GM18498 (cell line): ENCODE measurements at regions not wholly inside any gene's neighbourhood (a gene's known extent, or its start where the extent isn't known, plus 50 kb on each side); places are given as distances from the start of the nearest gene placed in this dataset.

ENCODE experiments used
- ATAC-seq: cut with Tn5 transposase; IDR thresholded peaks from one replicate; pipeline ENCODE4 v1.9.1; 2021; ENCODE audit warnings: mild to moderate bottlenecking, moderate library complexity; ENCODE audit not compliant: unreplicated experiment

DNA sequence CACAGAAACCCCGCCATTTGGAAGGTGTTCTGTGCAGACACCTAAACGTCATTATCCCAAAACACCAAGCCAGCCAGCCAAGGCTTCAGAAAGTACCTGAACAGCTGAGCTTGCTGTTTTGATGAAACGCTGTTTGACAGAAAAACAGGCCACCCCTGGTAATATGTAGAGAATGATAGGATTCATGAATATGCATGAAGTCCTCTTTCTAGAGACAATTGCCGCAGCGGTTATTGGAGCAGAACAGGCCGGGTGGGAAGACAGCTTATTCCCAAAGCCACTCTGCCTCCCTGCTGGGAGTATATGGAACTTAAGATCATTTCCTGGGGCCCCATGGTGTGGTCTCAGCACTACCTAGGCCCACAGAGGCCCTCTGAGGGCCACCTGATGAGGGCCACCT, 229.5 kb downstream of the UQCRFS1 start:
- no peak for ATAC-seq

DNA sequence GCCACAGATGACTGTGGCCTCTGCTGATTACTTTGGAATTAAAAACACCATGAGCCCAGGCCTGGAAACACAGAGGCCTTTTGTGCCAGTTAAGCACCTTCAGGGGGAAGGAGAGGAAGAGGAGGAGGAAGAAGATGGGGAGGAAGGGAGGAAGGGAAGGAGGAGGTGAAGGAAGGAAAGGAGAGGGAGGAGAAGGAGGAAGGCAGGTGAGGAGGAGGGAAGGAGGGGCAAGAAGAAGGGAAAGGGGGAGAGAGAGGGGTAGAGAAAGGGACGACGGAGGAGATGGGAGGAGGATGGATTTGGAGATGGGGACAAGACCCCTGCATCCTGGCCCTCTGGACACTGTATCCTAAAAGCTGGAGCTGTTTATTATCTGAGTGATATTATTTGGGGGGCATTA, 231.0 kb downstream of the UQCRFS1 start:
- no peak for ATAC-seq

DNA sequence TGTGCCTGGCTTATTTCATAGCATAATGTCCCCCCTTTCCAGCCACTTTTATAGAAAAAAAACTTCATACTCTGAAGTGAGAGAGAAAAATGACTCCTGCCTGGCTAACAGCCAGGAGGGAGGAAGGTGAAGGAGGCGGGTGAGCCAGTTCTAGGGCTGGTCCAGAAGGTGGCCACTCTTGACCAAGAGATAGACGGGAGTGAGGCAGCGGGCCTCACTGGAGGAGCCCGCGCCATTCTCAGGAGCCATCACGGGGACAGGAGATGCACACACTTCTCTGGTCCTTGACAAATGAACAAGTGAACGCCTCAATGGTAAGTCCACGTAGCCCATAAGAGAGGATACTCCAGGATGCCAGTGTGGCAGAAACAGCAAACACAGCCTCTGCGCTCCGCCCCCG, 231.4 kb downstream of the UQCRFS1 start:
- ATAC-seq: no peak

DNA sequence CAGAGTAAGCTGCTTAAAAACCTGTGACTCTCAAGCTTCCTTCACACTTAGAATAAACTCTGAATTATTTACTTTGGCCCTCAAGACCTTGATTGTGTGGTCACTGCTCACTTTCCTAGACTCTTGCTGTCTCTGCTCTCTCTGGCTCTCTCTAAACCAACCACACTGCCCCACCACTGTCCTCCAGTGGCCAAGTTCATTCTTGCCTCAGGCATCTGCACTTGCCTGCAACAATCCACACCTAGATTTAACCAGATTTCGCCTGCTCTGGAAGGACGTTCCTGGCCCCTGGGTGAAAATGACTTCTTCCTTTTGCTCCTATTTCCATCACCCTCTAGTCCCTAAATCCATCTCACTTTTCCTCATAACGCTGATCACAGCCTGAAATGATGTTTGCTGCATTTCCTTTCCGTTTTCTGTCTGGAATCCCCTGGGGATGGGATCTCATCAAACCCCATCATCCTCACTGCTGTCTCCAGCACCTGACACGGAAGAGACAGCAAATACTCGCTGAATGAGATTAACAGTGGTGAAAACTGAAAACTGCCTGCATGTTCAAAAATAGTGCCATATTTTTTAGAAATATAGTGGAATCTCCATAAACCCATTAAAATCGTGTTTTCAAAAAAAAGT, 232.6 kb downstream of the UQCRFS1 start:
- ATAC-seq: no peak

DNA sequence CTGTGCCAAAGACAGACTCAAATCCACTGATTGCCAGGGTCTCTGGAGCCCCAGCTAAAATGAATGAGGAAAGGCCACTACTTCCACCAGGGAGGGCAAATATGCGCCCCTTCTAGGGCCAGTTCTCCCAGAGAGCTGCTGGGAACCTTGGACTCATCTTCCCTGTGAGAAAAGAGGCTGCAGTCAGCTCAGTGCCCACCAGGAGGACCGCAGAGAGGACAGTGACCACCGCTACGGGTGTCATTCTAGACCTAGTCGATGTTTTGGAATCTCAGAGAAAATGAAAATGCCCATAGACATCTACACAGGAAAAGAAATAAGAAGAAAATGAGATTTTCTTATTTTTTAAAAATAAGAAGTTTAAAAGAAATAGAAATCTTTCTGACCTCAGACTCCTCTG, 235.1 kb downstream of the UQCRFS1 start:
- no peak for ATAC-seq

DNA sequence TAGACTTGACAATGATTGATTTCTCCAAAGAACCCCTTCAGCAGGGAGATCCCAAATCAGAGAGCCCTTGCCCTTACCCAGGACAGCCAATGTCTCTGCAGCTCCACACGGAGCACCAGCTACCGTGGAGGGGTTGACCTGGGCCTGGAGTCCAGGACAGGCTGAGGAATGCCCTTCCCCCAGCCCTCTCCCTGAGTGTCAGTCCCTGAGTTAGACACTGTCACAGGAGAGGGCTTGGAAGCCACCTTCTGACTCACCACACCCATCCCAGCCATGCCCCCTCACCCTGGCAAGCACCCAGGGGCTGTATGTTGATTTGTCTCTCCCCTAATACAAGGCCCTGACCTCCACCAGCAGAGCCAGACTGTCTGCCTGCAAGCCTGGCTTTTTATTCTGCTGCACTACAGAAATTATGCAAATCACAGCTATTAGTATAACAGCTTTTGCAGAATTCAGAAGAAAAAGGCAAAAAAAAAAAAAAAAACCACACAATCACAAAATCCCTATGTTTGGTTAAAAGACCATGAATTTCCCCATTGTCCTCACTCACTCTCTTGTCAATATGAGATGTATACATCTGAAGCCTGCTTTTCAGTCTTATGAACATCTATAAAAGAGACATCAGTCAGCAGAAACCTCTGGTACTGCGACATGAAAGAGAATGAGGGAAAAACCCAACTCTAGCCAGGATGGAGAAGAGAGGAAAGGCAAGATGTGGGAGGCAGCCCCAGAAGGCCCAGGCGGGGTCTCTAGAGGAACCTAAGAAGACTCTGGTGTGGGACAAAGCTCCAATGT, 240.7 kb downstream of the UQCRFS1 start:
- ATAC-seq: no peak

DNA sequence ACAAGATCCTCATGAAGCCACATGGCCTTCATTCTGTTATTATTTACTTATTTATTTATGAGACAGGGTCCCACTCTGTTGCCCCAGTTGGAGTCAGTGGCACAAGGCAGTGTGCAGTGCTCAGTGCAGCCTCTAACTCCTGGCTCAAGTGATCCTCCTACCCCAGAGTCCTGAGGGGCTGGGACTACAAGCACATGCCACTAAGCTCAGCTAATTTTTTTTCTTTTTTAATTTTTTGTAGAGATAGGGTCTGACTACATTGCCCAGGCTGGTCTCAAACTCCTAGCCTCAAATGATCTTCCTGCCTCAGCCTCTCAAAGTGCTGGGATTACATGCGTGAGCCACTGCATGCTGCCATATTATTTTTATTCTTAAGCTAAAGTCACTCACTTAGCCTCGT, 241.4 kb downstream of the UQCRFS1 start:
- no peak for ATAC-seq

DNA sequence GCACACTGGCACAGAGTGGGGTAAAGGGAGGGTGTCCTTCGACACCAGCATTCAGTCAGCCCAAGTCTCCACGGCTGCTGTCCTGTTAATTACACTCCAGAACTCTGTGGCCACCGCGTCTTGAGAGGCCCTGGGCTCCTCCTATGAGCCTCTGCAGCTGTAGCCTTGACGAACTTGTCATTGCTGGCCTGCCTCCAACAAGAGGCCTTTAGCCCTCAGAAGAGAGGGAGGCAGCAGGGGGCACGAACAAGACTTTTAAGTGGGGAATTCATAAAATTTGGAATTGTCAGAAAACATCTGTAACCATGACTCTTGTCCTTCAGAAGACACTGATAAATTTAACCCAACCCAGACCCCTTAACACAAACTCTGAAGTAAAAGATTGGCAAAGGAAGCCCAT, 241.9 kb downstream of the UQCRFS1 start:
- ATAC-seq: no peak

DNA sequence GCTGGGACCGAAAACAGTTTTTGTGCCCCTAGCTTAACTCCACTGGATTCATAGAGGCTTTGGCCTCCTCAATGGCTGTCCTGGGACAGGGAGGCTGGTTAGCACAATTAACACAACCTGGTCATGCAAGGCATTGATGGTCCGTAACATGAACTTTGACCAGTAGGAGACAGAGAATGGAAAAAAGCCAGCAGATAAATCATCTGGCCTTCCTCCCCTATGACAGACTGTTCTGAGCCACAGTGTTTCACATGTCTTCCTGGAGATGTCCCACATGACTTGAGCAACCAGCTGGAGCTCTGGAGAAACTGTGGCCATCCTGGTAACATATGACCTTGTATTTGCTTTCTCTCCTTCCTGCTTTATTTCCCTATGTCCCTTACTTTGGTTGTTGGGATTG, 244.2 kb downstream of the UQCRFS1 start:
- no peak for ATAC-seq

DNA sequence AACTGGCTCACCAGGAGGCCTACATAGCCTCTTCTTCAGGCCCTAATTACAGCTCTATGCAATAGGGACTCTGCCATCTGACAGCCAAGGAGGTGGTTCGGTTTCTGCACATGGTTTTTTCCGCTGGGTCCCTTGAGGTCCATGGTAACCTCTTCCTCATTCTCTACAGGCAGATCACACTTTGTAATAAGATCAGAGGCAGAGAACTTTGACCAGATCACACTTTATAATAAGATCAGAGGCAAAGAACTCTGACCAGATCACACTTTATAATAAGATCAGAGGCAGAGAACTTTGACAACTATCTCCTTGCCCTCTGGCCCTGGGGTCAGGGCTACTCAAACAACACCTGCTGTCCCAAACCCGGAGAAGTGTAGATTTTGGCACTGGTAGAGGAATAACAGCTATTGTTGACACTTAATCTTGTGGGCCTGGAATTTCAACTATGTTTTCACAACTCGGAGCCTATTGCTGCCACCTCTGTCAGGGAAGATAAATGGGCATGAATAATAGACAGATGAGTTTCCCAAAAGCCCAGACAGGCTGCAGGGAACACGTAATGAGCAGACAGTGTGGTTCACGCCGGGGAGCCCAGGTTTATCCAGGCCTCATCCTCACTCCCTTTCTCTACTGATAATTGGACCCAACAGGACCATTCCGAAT, 246.1 kb downstream of the UQCRFS1 start:
- no peak for ATAC-seq

DNA sequence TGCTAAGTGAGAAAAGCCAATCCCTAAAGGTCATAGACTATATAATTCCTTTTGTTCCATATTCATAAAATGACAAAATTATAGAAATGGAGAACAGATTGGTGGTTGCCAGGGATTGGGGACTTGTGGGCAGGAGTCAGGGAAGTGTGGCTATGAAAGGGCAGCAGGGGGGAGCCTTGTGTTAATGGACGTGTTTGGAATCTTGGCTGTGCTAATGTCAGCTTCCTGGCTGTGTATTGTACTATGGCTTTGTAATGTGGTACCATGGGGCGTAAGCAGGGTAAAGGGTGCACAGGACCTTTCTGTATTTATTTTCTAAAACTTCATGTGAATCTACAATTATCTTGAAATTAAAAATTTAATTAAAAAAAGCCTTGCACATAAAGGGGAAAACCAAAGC, 248.5 kb downstream of the UQCRFS1 start:
- ATAC-seq: no peak

DNA sequence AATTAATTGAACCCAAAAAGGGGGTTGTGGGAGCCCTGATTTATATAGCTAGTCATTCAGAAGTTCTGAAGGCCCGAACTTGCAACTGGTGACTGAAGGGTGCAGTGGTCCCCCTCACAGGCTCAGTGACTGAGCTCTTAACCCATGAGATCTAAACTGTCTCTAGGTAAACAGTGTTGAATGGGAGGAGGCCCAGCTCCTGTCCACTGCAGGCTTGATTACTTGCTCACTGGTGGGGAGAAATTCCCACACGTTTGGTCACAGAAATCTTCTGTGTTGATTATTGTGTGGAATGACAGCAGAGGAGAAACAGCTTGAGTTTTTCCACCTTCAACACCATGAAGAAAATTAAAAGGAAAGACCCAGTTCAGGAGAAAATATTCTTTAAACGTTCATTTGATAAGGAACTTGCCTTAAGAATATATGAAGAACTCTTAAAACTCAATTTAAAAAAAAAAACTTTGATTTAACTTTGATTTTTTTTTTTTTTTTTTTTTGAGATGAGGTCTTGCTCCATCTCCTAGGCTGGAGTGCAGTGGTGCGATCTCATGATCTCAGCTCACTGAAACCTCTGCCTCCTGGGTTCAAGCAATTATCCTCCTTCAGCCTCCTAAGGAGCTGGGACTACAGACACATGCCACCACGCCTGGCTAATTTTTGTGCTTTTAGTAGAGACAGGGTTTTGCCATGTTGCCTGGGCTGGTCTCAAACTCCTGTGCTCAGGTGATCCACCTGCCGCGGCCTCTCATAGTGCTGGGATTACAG, 249.3 kb downstream of the UQCRFS1 start:
- no peak for ATAC-seq

DNA sequence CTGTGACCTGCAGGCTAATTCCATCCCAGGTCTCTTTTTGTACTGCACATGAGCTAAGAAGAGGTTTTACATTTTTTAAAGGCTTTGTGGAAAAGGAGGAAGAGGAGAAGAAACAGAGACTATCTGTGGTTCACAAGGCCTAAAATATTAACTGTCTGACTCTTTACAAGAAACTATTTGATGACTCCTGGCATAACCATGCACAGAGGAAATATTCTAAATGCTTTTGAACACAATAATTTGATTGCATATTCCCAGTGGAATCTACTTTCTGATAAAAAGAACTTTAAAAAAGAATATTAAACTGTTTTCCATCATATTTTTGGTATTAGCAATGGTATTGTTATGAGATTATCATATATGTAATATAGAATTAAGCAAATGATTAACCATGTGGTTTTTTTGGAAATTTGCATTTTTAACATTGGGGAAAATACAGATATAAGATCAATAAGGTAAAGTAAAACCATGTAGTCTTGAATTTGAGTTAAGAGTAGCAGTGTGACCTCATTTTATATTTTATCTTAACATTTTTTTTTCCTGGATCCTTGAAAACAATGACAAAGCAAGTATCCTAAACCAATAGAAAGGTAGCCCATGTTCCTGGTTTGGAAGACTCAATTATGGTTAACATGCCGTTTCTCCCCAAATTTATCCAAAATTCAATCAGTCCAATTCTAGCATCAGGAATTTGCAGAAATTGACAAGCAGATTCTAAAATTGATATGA, 251.0 kb downstream of the UQCRFS1 start:
- no peak for ATAC-seq

DNA sequence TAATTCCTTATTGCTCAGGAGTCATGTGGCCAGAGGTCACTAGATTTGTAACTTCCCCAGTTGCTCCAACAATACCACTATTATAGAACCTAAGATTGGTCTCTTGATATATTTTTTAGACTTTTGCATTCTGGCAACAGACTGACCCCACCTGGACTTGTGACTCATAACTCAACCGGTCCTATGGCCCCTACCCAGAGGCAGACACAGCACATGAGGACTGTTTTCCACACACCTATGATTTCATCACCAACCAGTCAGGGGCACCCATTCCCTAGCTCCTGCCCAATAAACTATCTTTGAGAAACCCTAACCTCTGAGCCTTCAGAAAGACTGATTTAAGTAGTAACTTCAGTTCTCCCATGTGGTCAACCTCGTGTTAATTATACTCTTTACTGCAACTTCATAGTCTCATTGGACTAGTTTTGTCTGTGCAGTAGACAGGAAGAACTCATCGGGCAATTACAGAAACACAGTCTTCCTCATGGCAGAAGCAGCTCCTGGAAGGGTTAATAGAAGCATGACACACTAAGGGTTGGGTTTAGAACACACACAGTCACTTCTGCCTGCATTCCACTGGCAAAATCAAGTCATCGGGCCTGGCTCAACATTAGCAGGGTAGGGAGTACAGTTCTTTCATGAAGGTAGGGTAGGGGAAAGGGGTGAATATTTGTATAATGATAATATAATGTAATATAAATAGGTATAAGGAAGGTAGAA, 251.8 kb downstream of the UQCRFS1 start:
- no peak for ATAC-seq

DNA sequence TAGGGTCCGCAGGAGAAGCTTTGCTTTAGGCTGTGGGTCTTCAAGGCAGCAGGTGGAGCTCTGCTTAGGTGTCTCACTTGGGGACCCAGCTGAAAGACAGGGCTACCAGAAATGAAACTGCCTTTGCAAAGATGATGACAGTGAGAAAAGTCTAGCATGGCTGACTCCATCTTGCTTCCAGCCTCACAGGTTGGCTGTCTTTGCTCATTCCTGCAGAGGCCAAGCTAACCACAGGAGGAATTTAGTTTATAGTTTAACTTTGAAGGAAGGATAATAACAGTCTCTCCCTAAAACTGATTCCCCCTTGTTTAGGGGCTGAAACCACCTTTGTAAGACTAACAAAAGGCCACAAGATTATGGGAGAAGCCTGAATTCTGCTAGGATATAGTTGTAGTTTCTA, 252.4 kb downstream of the UQCRFS1 start:
- ATAC-seq: no peak

DNA sequence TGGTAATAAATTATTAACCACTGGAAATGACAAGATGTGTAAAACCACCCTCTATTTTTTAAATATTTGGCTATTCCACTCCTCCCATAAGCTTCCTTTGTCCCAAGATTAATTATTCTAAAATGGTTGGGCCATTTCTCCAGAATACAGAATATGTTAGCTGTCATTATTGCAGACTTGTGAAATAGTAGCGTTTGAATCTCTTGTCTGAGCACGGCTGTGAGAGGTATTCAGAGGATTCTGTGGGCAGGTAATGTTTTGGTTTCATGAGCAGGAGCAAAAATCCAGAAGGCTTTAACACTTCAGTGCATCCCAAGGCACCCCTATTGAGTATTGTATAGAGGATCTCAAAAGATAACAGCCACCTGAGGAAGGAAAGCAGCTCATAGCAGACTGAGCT, 256.0 kb downstream of the UQCRFS1 start:
- no peak for ATAC-seq

DNA sequence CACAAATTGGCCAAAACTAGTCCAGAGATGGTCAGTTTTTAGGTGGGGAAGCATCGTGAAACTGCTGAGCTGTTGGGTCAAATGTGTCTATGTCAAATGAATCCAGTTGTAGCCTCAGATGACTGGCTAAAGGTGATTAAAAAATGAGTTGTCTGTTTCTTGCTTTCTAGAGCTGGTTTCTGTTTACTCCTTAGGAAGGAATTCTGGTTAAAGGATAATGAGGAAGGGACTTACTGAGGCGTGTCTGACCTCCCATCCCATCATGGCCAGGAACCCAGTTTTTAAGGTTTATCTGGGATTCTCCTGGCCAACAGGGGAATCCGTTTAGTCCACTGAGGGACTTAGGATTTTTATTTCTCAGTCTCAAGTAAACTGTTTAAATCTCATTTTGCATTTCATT, 256.5 kb downstream of the UQCRFS1 start:
- ATAC-seq: no peak

DNA sequence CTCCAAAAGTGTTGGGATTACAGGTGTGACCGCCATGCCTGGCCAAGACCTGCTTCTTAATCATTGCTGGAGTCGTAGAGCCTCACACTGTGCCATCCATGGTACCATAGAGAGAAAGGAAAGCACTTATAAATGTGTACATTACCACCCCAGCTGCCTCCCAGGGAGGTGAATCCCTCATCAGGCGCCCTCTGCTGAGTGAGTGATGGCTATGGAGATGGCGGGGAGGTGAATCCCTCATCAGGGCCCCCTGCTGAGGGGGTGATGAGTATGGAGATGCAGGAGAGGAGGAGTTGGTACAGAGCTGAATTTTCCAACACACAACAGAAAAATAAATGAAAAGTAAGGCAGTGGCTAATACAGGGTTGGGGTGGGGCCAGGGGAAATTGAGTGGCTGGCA, 263.4 kb downstream of the UQCRFS1 start:
- no peak for ATAC-seq

DNA sequence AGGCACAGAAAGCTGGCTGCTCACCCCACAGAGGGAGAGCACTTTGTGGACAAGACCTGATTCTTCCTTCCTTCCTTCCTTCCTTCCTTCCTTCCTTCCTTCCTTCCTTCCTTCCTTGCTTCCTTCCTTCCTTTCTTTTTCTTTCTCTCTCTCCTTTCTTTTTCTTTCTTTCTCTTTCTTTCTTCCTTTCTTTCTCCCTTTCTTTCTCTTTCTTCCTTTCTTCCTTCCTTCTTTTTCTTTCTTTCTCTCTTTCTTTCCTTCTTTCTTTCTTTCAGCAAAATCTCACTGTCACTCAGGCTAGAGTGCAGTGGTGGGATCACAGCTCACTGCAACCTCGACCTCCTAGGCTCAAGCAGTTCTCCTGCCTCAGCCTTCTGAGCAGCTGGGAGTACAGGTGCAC, 263.9 kb downstream of the UQCRFS1 start:
- no peak for ATAC-seq

DNA sequence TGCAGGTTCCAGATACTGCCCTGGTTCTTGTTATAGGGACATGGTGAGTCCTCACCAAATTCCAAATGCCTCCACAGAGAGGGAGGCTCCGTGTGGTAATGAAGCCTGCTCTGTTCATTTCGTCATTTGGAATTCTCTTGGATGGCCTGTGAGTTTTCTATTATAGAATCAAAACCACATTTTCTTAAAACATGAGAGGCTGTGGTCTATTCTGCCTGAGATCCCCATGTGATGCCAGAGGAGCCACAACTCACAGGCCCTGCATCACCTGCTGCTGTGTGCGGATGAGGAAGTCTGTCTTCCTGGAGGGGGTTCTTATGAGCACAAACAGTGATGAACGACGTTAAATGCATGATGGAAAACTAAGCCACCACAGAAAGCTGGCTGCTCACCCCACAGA, 264.4 kb downstream of the UQCRFS1 start:
- no peak for ATAC-seq
